HG02970 (cell line): ENCODE measurements at regions not wholly inside any gene's neighbourhood (a gene's known extent, or its start where the extent isn't known, plus 50 kb on each side); places are given as distances from the start of the nearest gene placed in this dataset.

Experiments
- ATAC-seq: cut with Tn5 transposase; IDR thresholded peaks from one replicate; pipeline ENCODE4 v1.9.1; 2021; ENCODE audit warnings: mild to moderate bottlenecking, moderate library complexity, moderate number of reproducible peaks; ENCODE audit not compliant: unreplicated experiment, low FRiP score

DNA sequence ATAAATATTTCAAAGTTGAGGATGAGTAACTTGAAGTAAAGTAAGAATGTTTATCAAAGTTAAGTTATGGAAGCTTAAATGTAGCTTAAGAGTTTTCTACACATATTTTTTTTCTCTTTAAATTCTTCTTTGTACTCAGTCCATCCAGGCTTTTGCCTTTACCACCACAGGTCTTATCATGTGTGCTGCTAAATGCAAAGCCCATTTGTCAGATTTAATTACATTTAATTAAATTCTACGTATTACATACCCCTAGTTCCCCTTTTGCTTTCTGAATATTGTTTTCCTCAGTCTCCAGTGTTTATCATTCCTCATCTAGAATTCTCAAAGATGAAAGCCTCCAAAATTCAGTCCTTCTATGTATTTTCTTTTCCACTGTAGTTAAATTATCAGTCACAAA is 1841.9 kb downstream of the EFNA5 start:
- no peak for ATAC-seq

DNA sequence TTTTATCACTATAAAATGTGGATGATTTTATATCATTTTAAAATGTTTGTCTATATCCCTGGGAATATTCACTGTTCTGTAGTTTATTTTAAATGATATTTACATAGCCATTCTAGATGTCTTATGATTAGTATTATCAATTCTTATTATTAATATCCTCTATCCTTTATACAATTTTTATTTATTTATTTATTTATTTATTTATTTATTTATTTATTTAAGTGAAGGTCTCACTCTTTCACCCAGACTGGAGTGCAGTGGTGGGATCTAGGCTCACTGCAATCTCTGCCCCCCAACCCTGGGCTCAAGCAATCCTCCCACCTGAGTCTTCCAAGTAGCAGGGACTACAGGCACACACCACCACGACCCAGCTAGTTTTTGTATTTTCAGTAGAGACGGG is 1848.9 kb downstream of the EFNA5 start:
- no peak for ATAC-seq

DNA sequence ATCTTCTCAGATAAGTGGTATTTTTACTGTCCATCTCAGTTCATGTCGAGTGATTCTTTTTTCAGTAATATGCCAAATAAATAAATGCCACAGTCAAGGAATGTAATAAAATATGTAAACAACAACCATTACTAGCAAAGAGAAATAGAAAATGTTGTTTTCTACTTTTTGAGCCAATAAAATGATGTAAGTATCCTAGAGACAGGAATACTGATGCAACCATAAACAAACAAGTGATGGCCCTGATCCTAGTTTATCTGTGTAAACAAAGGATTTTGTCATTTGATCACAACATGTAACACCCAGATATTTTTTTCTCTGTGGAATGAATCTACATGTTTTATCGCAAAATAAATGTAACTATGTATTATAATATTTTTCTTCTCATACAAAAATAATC is 1852.8 kb downstream of the EFNA5 start:
- ATAC-seq = no peak

DNA sequence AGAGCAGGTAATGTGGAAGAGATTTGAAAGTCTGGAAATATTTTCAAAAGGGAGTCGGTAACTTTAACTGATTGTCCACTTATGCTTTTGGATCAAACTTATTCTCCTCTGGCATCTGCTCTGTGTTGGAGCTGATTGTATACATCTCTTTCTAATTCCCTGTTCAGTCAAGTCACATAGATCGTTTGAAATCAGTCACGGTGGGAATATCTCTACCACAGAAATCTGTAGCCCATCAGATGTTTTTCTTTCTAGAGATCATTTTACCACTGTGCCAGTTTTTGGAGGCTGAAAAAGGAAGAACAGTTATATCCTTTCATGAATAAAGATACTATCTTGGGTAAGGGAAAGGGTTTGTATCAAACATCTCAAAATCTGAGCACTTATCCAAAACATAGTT is 1853.3 kb downstream of the EFNA5 start:
- no peak for ATAC-seq

DNA sequence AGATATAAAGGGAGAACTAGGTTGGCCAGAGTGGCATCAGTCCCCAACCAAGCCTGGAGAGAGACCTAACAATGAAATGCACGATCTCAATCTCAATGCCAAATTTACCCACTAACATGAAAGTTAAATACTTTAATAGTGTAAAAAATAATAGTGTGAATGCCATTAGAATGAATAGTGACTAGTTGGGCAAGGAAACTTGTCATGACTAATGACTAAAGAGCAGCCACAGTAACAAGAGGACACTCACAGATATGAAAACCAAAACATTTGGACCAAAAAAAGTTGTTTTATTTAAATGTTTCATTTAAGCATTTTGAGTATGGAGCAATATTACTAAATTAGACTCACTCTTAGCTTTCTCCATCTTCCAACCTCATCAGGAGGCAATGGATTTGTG is 1853.8 kb downstream of the EFNA5 start:
- ATAC-seq = no peak

DNA sequence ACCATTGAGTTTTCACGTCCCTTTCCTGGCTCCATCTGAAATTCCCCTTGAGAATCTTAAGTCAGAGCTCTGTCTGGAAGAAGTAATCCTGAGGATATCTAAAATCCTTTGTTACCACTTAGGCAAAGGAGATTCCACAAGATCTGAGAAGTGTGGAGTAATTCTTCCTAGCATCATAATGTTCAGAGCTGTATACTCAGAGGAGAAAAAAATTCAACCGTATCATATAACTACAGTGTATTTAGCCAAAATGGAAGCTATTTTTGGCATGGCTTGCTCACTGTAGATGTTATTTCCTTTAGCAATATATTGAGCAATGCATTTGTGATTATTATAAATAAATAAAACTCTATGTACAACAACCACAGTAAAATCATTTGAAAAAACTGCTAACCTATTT is 1858.4 kb downstream of the EFNA5 start:
- no peak for ATAC-seq

DNA sequence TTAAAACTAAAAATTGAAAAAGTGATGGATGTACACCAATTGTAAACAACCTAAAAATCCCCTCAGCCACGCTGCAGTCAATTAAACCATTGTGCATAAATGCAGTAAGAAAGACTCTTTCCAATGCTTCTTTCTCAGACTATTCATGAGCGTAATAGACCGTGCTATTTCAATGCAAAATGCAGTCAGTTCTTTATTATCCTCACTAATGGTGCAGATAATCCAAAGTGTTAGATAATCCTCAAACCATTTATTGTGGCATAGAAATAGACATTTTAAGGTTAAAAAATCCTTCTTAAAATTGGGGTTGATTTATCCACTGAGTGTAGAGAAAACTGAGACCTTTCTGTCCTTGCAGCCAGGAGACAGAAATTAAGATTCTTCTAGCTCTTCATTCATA is 1862.8 kb downstream of the EFNA5 start:
- no peak for ATAC-seq

DNA sequence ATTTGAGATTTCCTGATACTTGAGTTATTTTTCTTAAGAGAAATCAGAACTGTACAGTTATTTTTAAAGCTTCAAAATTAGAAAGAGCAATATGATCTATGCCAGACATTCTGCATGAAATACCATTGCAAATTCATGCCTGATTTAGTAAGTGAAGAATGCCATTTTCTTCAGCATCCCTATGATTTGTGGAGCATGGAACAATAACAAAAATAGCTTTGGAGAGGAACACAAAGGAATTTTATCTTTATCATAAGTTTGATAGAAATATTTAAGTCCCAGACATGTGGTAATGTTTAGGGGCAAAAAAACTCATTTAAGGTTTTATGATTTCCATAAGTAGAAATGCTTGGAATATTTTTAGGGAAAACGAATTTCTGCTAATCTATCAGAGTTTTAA is 1863.4 kb downstream of the EFNA5 start:
- ATAC-seq = no peak

DNA sequence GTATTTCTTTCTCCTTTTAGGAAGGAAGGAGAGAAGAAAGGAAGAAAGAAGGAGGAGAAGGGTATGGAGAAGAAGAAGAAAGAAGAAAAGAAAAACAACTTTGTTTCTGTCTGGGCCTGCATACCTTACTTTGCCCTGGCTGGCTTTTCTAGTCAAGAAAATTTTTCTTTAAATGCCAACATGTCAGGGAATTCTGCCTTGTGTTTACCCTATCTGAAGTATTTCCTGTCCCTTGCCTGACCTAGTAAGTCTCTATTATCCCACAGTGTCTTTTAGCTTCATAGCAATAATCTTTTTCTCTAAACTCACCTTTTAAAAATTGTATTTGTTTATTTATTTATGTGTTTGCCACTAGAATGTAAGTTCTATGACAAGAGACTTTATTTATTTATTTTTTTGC is 1864.1 kb downstream of the EFNA5 start:
- no peak for ATAC-seq

DNA sequence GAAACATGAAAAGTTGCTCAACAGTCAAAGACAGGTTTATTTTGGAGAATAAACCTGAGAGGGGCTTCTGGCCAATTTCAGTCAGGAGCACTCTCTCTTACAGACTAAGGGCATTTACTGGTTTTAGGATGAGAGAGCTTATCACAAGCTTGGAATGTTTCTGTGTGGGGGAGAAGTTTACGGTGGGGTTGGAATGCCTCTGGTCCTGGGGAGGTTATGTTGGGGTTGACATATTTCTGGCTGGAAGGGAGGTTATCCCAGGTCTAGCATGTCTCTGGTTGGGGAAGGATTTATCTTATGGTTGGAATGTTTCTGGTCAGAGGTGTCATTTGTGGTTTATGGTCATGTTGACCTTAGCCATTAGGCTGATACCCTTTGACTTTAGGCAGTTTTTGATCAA is 1867.3 kb downstream of the EFNA5 start:
- ATAC-seq = no peak

DNA sequence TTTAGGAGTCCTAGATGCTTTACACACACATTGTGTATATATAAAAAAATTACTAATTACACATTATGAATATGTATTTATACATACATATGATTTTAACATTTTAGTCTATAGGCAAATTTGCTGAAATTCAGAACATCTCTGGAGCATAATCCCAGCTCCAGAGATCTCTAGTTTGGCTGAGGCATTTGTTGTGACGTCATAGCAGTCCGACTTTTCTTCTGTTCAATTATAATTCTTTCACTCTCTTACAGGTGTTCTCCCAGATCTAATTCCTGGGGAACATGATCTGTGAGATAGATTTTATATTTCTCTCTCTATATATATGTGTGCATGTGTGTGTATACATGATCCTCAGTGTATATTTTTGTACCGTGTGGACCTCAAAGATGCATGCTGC is 1876.2 kb downstream of the EFNA5 start:
- ATAC-seq = no peak

DNA sequence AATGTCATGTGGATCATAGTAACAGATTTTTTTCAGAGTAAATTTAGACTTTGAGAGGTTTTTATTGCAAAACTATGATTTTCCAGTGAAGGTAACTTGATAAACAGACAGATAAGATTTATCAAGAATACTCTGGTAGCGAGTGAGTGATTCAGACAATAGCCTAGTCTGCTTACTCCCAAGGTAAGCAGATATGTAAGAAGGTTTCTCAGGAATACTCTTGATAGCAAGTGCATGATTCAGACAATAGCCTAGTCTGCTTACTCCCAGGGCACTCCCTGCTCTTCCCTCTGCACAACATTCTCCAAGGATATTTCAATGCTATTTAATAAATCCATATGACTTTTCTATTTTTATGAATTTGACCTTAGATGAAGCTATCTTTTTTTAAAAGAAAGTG is 1881.5 kb downstream of the EFNA5 start:
- no peak for ATAC-seq

DNA sequence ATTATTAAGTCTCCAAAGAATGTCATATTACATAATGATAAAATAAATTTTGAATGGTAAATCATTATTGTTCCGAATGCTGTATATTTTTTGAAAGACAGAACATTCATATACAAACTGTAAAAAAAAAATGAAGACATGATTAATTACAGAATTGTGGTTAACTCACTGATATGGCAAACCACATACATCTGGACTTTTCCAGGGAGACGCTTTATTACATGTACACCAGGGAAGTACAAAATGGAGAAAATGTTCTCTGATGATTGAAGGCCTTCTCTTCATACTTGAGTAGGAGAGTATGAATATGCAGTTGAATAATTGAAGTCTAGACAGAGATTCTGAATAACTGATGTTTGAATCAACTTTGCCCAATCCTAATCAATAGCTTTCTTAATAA is 1886.9 kb downstream of the EFNA5 start:
- ATAC-seq = no peak

DNA sequence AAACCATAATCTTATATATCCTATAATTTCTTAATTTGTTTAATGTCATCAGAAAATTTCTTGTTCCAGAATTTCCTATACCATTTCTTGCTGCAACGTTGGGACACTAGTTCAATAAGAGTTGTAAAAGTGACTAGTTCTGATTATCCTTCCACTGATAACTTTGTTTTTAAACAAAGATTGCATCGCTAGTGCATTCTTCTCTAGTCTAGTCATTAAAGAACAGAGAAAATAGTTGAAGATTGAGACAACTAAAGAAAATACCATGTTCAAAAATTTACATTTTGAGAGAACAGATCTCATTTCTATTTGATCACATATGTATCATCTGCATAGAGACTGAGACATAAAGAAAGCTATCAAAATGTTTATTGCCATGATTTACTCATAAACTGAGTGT is 1888.2 kb downstream of the EFNA5 start:
- no peak for ATAC-seq

DNA sequence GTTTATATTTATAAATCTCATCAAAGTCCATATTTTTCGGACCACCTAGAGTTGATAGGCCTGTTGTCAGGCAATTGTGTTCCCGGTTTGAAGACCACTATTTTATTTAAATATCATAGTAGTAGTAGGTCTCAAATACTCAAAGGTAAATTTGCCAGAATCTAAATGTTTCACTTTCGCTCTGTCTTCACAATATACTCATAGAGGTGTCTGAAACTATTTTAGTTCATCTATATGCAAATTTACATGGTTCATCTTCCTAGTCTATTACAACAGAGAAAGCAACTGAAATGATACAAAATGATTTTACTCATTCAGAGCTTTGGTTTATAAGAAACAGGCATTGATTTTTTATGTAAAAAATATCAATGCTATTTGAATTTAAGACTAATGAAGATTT is 1897.5 kb downstream of the EFNA5 start:
- no peak for ATAC-seq

DNA sequence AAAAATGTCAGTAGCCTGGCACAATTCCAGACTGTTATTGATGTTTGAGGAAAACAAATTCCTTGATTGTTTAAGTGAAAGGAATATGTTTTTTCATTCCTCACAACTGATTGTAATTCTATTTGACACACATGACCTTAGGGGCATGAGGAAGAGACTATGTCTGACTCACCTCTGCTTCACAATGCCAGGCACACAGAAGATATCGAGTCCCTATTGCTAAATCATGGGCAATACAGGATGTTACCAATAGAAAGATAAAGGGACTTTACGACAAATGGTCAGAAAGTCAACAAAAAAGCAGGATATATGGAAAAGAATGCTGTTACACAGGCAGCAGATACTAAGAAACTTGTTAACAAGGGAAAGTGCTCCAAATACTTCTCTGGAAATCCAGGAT is 1903.5 kb downstream of the EFNA5 start:
- no peak for ATAC-seq

DNA sequence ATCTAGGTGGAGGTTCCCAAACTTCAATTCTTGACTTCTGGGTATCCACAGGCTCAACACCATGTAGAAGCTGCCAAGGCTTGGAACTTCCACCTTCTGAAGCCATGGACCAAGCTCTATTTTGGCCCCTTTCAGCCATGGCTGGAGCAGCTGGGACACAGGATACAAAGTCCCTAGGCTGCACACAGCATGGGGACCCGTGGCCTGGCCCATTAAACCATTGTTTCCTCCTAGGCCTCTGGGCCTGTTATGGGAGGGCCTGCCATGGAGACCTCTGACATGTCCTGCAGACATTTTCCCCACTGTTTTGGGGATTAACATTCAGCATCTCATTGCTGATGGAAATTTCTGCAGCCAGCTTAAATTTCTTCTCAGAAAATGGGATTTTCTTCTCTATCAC is 1908.0 kb downstream of the EFNA5 start:
- ATAC-seq = no peak

DNA sequence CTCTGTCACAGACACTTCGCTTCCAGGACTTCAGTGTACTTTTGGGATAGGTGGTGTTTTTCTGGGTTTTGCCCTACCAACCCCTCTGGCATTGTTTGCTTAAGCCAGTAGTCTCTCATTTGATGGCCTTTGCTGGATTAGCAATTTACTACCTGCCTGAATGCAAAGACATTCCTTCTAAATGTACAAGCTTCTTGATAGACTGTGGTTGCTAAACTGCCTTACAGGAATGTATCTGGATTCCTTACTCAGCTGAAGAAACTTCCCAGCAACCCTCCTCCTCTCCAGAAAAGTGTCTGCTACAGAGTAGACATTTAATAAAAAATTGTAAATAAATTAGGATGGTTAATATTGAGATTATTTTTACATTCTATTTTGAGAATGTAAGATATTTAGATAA is 1916.7 kb downstream of the EFNA5 start:
- ATAC-seq = no peak

DNA sequence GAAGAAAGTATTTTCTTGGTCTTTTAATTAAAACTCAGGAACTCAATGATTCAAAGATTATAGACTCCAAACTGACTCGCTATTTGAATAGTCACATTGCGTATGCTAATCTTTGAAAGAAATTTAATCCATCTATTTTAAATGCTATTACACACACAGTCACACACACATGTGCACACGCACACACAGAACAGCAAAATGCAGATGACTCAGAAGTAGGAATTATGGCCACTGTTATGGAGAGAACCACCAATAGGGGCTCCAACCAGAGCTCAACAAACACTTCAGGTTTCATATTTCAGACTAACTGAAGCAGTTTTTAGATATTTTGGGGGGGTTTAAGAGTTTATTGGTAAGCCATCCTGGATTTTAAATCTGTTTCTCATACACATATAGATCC is 1917.9 kb downstream of the EFNA5 start:
- no peak for ATAC-seq

DNA sequence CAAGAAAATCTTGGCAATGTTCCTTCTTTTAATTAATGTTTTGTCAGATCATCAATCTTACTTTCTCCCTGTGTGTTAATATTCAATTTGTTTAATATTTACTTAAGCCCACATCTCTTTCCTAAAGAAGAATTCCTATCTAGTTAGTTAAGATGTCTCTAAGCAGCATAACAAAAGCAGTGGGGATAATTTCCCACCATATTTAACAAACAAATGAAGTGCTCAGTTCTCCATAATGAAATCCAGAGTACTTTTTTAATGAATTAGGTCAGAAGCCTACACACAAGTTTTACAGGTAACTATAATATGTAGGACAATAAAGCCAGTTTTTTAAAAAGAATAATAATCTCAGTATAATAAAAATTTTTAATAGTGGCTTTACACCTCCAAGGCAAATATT is 1918.8 kb downstream of the EFNA5 start:
- no peak for ATAC-seq

DNA sequence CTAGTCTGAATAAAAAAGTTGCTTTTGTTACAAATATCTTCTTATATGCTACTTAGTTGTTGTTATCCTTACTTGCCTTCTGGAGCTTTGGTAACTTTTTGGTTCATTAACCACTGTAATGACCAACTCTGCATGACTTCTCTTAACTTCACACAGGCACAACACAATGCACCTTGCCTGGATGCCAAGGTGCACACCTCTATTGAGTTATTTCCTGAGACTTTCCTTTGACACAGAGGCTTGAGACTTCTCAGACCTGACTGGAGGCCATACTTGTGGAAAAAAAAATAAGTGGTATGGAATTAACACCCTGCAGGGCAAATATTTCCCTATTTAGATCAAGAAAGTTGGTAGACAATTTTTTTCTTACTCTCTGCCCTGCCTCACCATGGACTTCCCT is 1925.6 kb downstream of the EFNA5 start:
- ATAC-seq = no peak

DNA sequence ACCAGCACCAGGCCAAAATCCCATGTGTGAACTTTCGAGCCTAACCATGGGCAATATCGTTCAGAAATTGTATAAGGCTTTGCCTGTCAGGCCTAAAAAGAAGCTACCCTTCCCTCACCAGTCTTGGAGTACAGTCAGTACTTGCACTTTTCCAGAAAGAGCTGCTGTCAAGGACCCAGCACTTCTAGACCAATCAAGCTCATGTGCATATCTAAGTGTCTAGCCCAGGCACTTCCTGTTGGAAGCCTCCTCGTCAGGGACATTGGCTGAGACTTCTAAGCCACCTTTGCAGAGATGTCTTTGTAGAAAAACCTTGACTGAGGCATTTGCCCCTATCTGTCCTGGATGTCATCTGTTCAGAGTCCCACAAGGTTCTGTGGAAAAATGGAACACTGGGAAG is 1930.5 kb downstream of the EFNA5 start:
- ATAC-seq = no peak

DNA sequence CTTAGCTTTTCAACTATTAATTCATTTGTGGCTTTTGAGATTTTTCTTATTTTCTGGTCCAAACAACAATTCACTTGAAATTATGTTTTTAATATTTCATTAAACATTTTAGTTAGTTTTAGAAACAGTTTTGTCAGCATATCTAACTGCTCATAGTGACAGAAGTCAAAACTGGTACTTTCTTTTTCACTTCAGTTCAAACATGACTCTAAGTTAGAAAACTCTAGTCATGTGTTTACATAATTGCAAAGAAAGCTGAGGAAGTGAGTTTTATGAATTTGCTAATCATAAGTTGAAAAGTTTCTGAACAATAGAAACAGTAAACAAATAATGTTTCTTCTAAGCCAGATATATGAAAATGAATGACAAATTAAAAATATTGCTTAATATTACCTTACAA is 1931.0 kb downstream of the EFNA5 start:
- no peak for ATAC-seq

DNA sequence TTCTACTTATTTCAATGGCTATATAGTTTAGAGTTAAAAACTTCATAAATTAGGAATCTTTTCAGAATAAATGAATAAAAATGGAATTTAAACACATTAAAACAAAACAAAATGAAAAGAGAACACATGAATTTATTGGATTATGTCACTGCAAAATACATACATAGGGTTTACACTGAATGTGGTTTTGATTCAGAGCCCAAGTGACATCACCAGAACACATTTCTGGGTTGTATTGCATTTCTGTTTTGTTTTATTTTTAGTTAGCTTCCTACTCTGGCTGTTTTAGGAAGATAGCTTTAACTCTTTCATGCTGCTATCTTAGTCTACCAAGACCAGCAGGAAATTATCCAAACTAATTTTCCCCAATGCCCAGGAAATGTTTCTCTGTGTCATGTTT is 1935.0 kb downstream of the EFNA5 start:
- no peak for ATAC-seq
